ENCODE measurements at regions not wholly inside any gene's neighbourhood (a gene's known extent, or its start where the extent isn't known, plus 50 kb on each side); places are given as distances from the start of the nearest gene placed in this dataset.

GRCh38 chr6:26149240-26149639 is 62.0 kb downstream of the HFE start:
- Mint-ChIP-seq H3K4me1 (no peaks in the 10 kb centered on the region), H3K27ac (no peak overlapping the region), H3K36me3 (no peaks in the 10 kb centered on the region), H3K4me3 (no peak overlapping the region), H3K9me3 (no peaks in the 10 kb centered on the region), H3K27me3 (no peaks in the 10 kb centered on the region)

DNA sequence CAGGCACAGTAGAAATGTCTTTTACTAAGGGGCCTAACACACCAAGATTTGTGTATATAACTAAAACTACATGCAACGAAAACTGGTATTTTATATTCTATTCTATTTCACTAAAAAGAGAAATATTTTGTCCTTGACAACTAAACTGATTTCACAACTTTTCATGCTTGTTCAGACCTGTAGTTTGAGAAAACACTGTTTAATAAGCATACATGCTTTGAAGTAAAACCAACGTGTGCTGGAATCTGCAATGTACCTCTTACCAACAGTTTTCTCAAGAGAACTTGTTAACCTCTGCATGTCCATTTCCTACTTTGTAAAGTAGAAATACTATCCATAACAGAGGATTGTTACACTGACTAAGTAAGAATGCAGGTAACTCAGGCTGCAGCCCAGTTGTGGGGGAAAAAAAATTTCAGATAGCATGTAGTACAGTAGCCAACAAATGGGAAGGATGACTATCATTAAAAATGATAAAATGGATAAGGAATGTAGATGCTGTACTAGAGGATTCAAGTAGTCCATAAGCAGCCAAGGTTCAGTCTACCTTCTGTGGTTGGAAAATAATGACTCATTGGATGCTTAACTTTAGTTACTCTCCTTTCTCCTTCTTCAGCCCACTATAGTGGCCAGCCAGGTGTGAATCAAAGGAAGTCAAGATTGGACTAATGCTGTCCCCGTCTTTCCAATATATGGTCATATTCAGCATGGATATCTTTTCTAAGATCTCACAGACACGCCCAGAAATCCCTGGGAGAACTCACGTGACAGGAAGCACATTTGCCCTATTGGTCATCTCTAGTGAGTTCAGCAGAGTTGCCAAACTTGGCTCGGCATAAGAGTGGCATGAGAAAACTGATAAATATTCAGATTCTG is 65.2 kb downstream of the HFE start:
- H3K27me3 Mint-ChIP-seq = no peaks in the 10 kb centered on the region
- H3K36me3 Mint-ChIP-seq = no peaks in the 10 kb centered on the region
- no peak overlapping the region for H3K27ac Mint-ChIP-seq
- no peak overlapping the region for H3K4me3 Mint-ChIP-seq
- no peaks in the 10 kb centered on the region for H3K9me3 Mint-ChIP-seq
- H3K4me1 Mint-ChIP-seq = peaks cover 19% of the 10 kb centered on the region

DNA sequence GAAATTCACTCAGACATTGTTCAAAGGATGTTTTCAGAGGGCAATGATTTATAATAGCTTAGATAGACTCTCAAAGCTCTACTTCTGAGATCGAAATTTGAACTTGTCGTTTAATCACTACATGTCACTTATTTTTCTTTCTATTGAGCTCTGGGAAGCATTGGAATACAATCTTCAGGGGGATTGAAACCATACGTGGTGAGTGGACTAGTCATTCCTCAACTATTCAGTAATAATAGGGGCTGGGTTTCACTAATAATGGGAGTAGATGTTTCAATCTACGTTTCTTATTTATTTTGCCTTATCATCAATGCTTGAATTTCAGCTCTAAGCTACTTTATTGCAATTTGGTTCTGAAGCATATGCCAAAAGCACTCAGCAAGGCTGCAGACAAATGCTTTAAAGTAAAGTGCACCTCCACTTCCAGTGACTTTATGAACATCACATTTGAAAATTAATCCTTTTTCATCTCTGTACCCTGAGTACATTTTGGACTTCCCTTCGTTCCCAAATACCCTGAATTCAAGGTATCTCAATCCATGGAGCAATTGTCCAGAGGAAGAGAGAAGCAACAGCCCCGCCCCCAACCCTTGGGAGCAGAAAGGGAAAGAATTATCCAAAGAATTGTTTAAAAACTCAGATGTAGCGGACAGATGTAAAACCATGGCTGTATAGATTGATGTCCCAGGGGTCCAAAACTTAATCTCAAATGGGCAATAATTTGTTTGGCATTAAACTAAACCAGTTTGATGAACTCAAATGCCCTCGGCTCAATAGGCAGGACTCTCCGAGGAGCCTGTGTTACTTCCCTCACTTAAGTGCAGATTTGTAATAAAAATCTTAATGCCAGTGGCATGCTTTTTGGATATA is 68.1 kb downstream of the HFE start:
- peaks cover 34% of the 10 kb centered on the region for H3K4me1 Mint-ChIP-seq
- no peaks in the 10 kb centered on the region for H3K9me3 Mint-ChIP-seq
- H3K27me3 Mint-ChIP-seq = no peaks in the 10 kb centered on the region
- peak overlapping the region; percentile 95 for H3K4me3 Mint-ChIP-seq
- no peaks in the 10 kb centered on the region for H3K36me3 Mint-ChIP-seq
- H3K27ac Mint-ChIP-seq = peak overlapping the region; percentile 97

- peak overlapping the region; percentile 97 for H3K27ac Mint-ChIP-seq
- H3K4me1 Mint-ChIP-seq = peaks cover 43% of the 10 kb centered on the region
- H3K4me3 Mint-ChIP-seq = peak overlapping the region; percentile 95
- H3K27me3 Mint-ChIP-seq = no peaks in the 10 kb centered on the region
- no peaks in the 10 kb centered on the region for H3K36me3 Mint-ChIP-seq
- H3K9me3 Mint-ChIP-seq = no peaks in the 10 kb centered on the region
These were observed 69.0 kb downstream of the HFE start for GRCh38 chr6:26156105-26156849.

- Mint-ChIP-seq H3K27me3 (no peaks in the 10 kb centered on the region), H3K36me3 (no peaks in the 10 kb centered on the region), H3K4me3 (peak overlapping the region; percentile 95), H3K4me1 (peaks cover 47% of the 10 kb centered on the region), H3K27ac (peak overlapping the region; percentile 99), H3K9me3 (no peaks in the 10 kb centered on the region)
These were observed 69.6 kb downstream of the HFE start for GRCh38 chr6:26156850-26157250.

DNA sequence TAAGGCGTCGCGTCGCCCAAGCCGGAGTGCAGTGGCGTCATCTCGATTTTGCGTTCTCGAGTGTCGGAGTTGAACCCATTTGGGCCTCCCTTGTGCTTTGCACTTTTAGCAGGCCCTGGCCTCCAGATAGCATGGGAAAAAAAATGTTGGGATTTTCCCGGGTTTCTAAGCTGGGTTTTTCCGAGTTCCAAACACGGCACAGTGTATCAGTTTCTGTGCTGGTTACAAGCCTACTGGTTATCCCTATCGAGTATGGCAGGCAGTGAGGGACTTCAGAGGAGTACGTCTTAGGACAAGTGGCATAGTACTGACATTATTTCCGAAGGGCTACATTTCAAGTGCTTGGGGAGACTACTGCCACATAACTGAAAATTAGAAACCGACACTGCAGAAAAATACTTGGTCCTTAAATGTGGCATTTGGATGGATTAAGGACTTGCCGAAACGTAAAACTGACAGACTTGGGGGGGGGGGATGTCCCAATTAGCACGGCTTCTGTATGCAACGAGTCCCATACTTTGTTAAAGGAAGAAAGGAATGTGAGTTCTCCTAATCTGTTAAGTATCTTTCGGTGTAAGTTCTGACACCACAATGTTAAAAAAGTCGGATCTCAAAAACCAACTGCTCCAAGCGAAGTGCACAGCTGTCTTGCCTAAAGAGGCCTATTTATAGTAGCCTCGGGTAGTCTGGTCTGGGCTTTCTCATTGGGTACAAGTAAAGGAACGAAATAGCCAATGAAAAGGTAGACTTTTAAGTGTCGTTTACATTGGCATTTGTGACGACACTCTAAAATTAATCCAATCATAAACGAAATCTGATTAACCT is 70.2 kb downstream of the HFE start:
- H3K9me3 Mint-ChIP-seq = no peaks in the 10 kb centered on the region
- peaks cover 52% of the 10 kb centered on the region for H3K4me1 Mint-ChIP-seq

GRCh38 chr6:26158076-26158580 is 70.9 kb downstream of the HFE start:
- Mint-ChIP-seq H3K36me3 (no peaks in the 10 kb centered on the region), H3K4me1 (peaks cover 54% of the 10 kb centered on the region), H3K9me3 (no peaks in the 10 kb centered on the region), H3K4me3 (peak overlapping the region; percentile 95), H3K27me3 (no peaks in the 10 kb centered on the region), H3K27ac (peak overlapping the region; percentile 99)

More for the DNA sequence above, 70.2 kb downstream of the HFE start:
- peak overlapping the region; percentile 99 for H3K27ac Mint-ChIP-seq
- no peaks in the 10 kb centered on the region for H3K27me3 Mint-ChIP-seq
- peak overlapping the region; percentile 95 for H3K4me3 Mint-ChIP-seq
- H3K36me3 Mint-ChIP-seq = no peaks in the 10 kb centered on the region

GRCh38 chr6:26158581-26159356 is 71.5 kb downstream of the HFE start:
- peaks cover 2% of the 10 kb centered on the region for H3K36me3 Mint-ChIP-seq
- H3K27me3 Mint-ChIP-seq = no peaks in the 10 kb centered on the region
- no peaks in the 10 kb centered on the region for H3K9me3 Mint-ChIP-seq
- peak overlapping the region; percentile 95 for H3K4me3 Mint-ChIP-seq
- H3K27ac Mint-ChIP-seq = peak overlapping the region; percentile 99
- H3K4me1 Mint-ChIP-seq = peaks cover 60% of the 10 kb centered on the region

DNA sequence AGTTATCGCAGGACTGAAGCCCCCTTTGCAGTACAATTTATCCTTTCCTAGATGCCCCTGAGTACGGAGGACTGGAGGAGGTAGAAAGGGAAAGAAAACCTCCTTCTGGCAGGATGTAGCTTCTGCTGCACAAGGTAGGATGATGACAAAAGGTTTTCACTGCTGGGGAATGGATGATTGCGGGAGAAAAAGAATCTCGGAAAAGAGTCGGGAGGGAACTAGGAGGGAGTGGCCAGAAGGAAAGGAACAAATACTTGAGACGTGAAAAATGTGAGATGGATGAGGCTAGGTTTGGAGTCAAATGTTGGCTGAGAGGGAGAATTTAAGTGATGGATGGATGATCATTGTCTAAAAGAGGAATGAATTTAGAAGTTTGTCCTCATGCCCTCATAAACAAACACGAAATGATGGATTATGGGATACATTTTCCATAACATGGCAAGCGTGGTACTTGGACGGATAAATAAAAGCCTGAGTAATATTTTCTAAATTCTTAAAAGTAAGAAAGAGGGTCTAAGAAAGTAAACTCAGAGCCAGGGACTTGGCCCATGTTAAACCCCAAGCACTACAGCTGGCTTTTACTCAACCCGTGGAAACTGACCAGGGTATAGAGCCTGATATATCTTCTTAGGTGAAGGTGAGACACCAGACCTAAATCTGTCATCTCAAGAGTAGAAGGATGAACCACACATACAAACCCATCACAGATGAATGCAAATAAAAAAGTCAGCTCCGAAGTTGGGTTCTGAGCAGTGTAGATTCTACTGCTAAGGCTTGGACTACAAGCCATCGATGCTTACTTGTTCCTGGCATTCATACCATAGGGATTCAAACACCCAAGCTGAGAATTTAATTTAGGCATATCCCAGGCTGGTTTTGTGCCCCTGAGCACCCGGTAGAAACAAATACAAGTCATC is 72.4 kb downstream of the HFE start:
- Mint-ChIP-seq H3K36me3 (peaks cover 5% of the 10 kb centered on the region), H3K27me3 (no peaks in the 10 kb centered on the region), H3K27ac (peak overlapping the region; percentile 92), H3K9me3 (no peaks in the 10 kb centered on the region), H3K4me1 (peaks cover 66% of the 10 kb centered on the region), H3K4me3 (peak overlapping the region; percentile 95)

- H3K27ac Mint-ChIP-seq = no peak overlapping the region
- no peak overlapping the region for H3K4me3 Mint-ChIP-seq
- H3K9me3 Mint-ChIP-seq = no peaks in the 10 kb centered on the region
- H3K4me1 Mint-ChIP-seq = peaks cover 67% of the 10 kb centered on the region
- no peaks in the 10 kb centered on the region for H3K27me3 Mint-ChIP-seq
- peaks cover 5% of the 10 kb centered on the region for H3K36me3 Mint-ChIP-seq
These were observed 74.1 kb downstream of the HFE start for GRCh38 chr6:26161322-26161721.

GRCh38 chr6:26162399-26162798 is 75.2 kb downstream of the HFE start:
- H3K27ac Mint-ChIP-seq = no peak overlapping the region
- peaks cover 8% of the 10 kb centered on the region for H3K36me3 Mint-ChIP-seq
- H3K9me3 Mint-ChIP-seq = no peaks in the 10 kb centered on the region
- H3K4me1 Mint-ChIP-seq = peaks cover 71% of the 10 kb centered on the region
- H3K4me3 Mint-ChIP-seq = no peak overlapping the region
- H3K27me3 Mint-ChIP-seq = no peaks in the 10 kb centered on the region

DNA sequence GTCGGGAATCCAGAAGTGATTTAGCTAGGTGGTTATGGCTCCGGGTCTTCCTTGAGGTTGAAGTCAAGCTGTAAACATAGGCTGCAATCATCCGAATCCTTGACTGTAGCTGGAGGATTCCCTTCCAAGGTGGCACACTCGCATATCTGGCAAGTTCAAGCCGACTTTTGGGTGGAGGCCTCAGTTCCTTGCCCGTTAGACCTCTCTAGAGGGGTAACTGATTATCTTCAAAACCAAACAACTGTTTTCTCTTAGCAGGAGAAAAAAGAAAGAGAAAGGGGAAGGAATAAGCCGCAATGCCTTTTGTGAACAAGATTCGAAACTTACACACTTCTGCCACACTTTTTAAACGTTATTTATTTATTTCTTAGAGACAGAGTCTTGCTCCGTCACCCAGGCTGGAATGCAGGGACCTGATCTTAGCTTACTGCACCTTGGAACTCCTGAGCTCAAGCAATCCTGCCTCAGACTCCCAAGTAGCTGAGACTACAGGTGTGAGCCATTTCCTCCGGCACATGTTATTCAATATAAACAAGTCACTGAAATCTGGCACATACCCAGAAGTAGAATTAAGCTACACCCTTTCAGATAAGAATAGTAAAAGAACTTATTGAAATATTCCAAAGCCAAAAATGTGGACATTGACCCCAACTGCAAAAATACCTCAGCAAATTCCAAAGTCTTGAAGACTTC is 76.3 kb downstream of the HFE start:
- peak overlapping the region; percentile 84 for H3K27ac Mint-ChIP-seq
- peaks cover 68% of the 10 kb centered on the region for H3K4me1 Mint-ChIP-seq

GRCh38 chr6:26164120-26164505 is 76.9 kb downstream of the HFE start:
- H3K4me3 Mint-ChIP-seq = peak overlapping the region; percentile 36
- no peaks in the 10 kb centered on the region for H3K9me3 Mint-ChIP-seq
- peaks cover 71% of the 10 kb centered on the region for H3K4me1 Mint-ChIP-seq
- peaks cover 8% of the 10 kb centered on the region for H3K36me3 Mint-ChIP-seq
- H3K27me3 Mint-ChIP-seq = no peaks in the 10 kb centered on the region
- H3K27ac Mint-ChIP-seq = peak overlapping the region; percentile 84

More for the DNA sequence above, 76.3 kb downstream of the HFE start:
- Mint-ChIP-seq H3K9me3 (no peaks in the 10 kb centered on the region), H3K27me3 (no peaks in the 10 kb centered on the region), H3K36me3 (peaks cover 8% of the 10 kb centered on the region), H3K4me3 (peak overlapping the region; percentile 36)
